ENCODE measurements at regions not wholly inside any gene's neighbourhood (a gene's known extent, or its start where the extent isn't known, plus 50 kb on each side); places are given as distances from the start of the nearest gene placed in this dataset.

- no peaks in the 10 kb centered on the region for H3K36me3 Mint-ChIP-seq (ENCODE audit: insufficient read depth, unreplicated experiment)
- no TSS peak for BruUV-seq (replicated peaks)
- no peak for TF ChIP-seq CTCF (IDR thresholded peaks at IDR 0.05; ENCODE audit: insufficient read depth in 1 of 2, low read depth in 1 of 2, low read length in 1 of 2, severe bottlenecking in 1 of 2, unreplicated experiment in 1 of 2)
- no peak overlapping the region for H3K4me3 Mint-ChIP-seq (ENCODE audit: unreplicated experiment)
- Histone ChIP-seq H3K9me3 (no peaks in the 10 kb centered on the region), H3K4me3 (ENCODE audit: low read depth, low read length) (no peak overlapping the region), H3K27me3 (replicated peaks; ENCODE audit: control insufficient read depth, insufficient read depth, low read length) (no peaks in the 10 kb centered on the region), H3K4me1 (no peaks in the 10 kb centered on the region), H3K36me3 (ENCODE audit: control insufficient read depth, insufficient read depth, low read length) (no peaks in the 10 kb centered on the region)
- no peaks in the 10 kb centered on the region for H3K9me3 Mint-ChIP-seq (ENCODE audit: unreplicated experiment)
- no peaks in the 10 kb centered on the region for H3K4me1 Mint-ChIP-seq (ENCODE audit: low read depth, unreplicated experiment)
- H3K27me3 Mint-ChIP-seq (ENCODE audit: insufficient read depth, unreplicated experiment) = peaks cover 3% of the 10 kb centered on the region
- DNase-seq = no peak
- no peak overlapping the region for H3K27ac Mint-ChIP-seq (ENCODE audit: unreplicated experiment)
- intact Hi-C loops (cut with micrococcal nuclease; ENCODE audit: unreplicated experiment) = no loop called here
- CTCF ChIA-PET = no interaction called here
- POLR2A ChIA-PET = no interaction called here
Observed at GRCh38 chr15:81905889-81906288, 139.9 kb downstream of the MEX3B start.

GRCh38 chr15:81901319-81901718 is 144.5 kb downstream of the MEX3B start:
- Histone ChIP-seq H3K27me3 (replicated peaks; ENCODE audit: control insufficient read depth, insufficient read depth, low read length) (no peaks in the 10 kb centered on the region), H3K9me3 (no peaks in the 10 kb centered on the region), H3K4me1 (no peaks in the 10 kb centered on the region), H3K36me3 (ENCODE audit: control insufficient read depth, insufficient read depth, low read length) (no peaks in the 10 kb centered on the region), H3K4me3 (ENCODE audit: low read depth, low read length) (no peak overlapping the region)
- TF ChIP-seq CTCF (IDR thresholded peaks at IDR 0.05; ENCODE audit: insufficient read depth in 1 of 2, low read depth in 1 of 2, low read length in 1 of 2, severe bottlenecking in 1 of 2, unreplicated experiment in 1 of 2) = no peak
- intact Hi-C loops (cut with micrococcal nuclease; ENCODE audit: unreplicated experiment) = no loop called here
- DNase-seq = no peak
- no peaks in the 10 kb centered on the region for H3K4me1 Mint-ChIP-seq (ENCODE audit: low read depth, unreplicated experiment)
- no peak overlapping the region for H3K27ac Mint-ChIP-seq (ENCODE audit: unreplicated experiment)
- H3K27me3 Mint-ChIP-seq (ENCODE audit: insufficient read depth, unreplicated experiment) = peaks cover 3% of the 10 kb centered on the region
- POLR2A ChIA-PET = no interaction called here
- H3K4me3 Mint-ChIP-seq (ENCODE audit: unreplicated experiment) = no peak overlapping the region
- no peaks in the 10 kb centered on the region for H3K9me3 Mint-ChIP-seq (ENCODE audit: unreplicated experiment)
- BruUV-seq (replicated peaks) = no TSS peak
- no peaks in the 10 kb centered on the region for H3K36me3 Mint-ChIP-seq (ENCODE audit: insufficient read depth, unreplicated experiment)
- CTCF ChIA-PET = no interaction called here

DNA sequence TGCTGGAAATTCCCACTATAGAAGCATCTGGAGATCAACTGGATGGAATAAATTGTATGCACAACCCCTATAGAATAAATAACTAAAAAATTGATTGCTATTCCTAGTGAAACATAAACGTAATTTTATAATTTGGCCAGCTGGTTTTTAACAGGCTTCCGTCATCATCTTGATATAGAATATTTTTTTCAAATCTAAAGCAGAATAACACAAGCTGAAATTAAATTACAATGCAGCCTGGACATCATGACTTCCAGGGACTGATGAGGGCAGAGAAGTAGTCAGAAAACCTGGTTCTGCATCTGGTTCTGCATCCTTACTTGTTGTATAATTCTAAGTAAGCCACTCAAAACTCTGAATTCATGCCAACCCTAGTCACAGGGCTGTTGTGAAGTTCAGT is 146.1 kb downstream of the MEX3B start:
- Mint-ChIP-seq H3K4me1 (ENCODE audit: low read depth, unreplicated experiment) (no peaks in the 10 kb centered on the region), H3K9me3 (ENCODE audit: unreplicated experiment) (no peaks in the 10 kb centered on the region), H3K4me3 (ENCODE audit: unreplicated experiment) (no peak overlapping the region), H3K27me3 (ENCODE audit: insufficient read depth, unreplicated experiment) (no peaks in the 10 kb centered on the region), H3K36me3 (ENCODE audit: insufficient read depth, unreplicated experiment) (no peaks in the 10 kb centered on the region), H3K27ac (ENCODE audit: unreplicated experiment) (no peak overlapping the region)
- intact Hi-C loops (cut with micrococcal nuclease; ENCODE audit: unreplicated experiment) = no loop called here
- CTCF ChIA-PET = no interaction called here
- Histone ChIP-seq H3K27me3 (replicated peaks; ENCODE audit: control insufficient read depth, insufficient read depth, low read length) (no peaks in the 10 kb centered on the region), H3K9me3 (no peaks in the 10 kb centered on the region), H3K36me3 (ENCODE audit: control insufficient read depth, insufficient read depth, low read length) (no peaks in the 10 kb centered on the region), H3K4me1 (no peaks in the 10 kb centered on the region), H3K4me3 (ENCODE audit: low read depth, low read length) (no peak overlapping the region)
- no peak for TF ChIP-seq CTCF (IDR thresholded peaks at IDR 0.05; ENCODE audit: insufficient read depth in 1 of 2, low read depth in 1 of 2, low read length in 1 of 2, severe bottlenecking in 1 of 2, unreplicated experiment in 1 of 2)
- DNase-seq = no peak
- no TSS peak for BruUV-seq (replicated peaks)
- POLR2A ChIA-PET = no interaction called here
